Mesendoderm (in vitro differentiated cells): ENCODE measurements at regions not wholly inside any gene's neighbourhood (a gene's known extent, or its start where the extent isn't known, plus 50 kb on each side); places are given as distances from the start of the nearest gene placed in this dataset.

Experiments
- DNase-seq: peaks from one replicate; pipeline ENCODE4 v3.0.0; 2013
- H2AK5ac ChIP-seq: 2 replicates; pipeline ENCODE4 v1.6.1; 2013; ENCODE audit warnings: low read length, inconsistent platforms
- H2BK120ac ChIP-seq: 2 replicates; pipeline ENCODE4 v1.6.1; 2013; ENCODE audit warnings: low read depth, mild to moderate bottlenecking, low read length, moderate library complexity, mixed read lengths
- H2BK15ac ChIP-seq: replicated peaks from 2 replicates; pipeline ENCODE4 v1.6.1; 2013; ENCODE audit warnings: low read depth, mild to moderate bottlenecking, moderate library complexity
- H2BK5ac ChIP-seq: 2 replicates; pipeline ENCODE4 v1.6.1; 2013; ENCODE audit warnings: low read length, inconsistent platforms
- H3K18ac ChIP-seq: 2 replicates; pipeline ENCODE4 v1.6.1; 2013; ENCODE audit warnings: mild to moderate bottlenecking, low read length, mixed read lengths
- H3K23ac ChIP-seq: one replicate; pipeline ENCODE4 v1.6.1; 2013; ENCODE audit warnings: low read length
- H3K27ac ChIP-seq: 2 replicates; pipeline ENCODE4 v1.5.1; 2013; ENCODE audit warnings: low read depth, mild to moderate bottlenecking, inconsistent platforms, low read length, moderate library complexity
- H3K27me3 ChIP-seq: 2 replicates; pipeline ENCODE4 v1.6.1; 2013; ENCODE audit warnings: low read length, control low read depth, mild to moderate bottlenecking, inconsistent platforms; ENCODE audit not compliant: insufficient read depth, poor library complexity
- H3K36me3 ChIP-seq: 2 replicates; pipeline ENCODE4 v1.6.1; 2013; ENCODE audit warnings: low read length, inconsistent platforms; ENCODE audit not compliant: control insufficient read depth, insufficient read depth
- H3K4ac ChIP-seq: one replicate; pipeline ENCODE4 v1.6.1; 2013; ENCODE audit warnings: low read depth, mild to moderate bottlenecking, low read length, moderate library complexity
- H3K4me1 ChIP-seq: 2 replicates; pipeline ENCODE4 v1.6.1; 2013; ENCODE audit warnings: low read depth, low read length, inconsistent platforms; ENCODE audit not compliant: control insufficient read depth
- H3K4me2 ChIP-seq: 2 replicates; pipeline ENCODE4 v1.6.1; 2013; ENCODE audit warnings: low read length
- H3K4me3 ChIP-seq: 2 replicates; pipeline ENCODE4 v1.5.1; 2013; ENCODE audit warnings: mild to moderate bottlenecking, low read length
- H3K56ac ChIP-seq: one replicate; pipeline ENCODE4 v1.6.1; 2013; ENCODE audit warnings: low read length
- H3K79me1 ChIP-seq: 2 replicates; pipeline ENCODE4 v1.6.1; 2013; ENCODE audit warnings: low read length, inconsistent platforms
- H3K79me2 ChIP-seq: 2 replicates; pipeline ENCODE4 v1.6.1; 2013; ENCODE audit warnings: mild to moderate bottlenecking, low read length; ENCODE audit not compliant: control insufficient read depth, insufficient read depth
- H3K9ac ChIP-seq: 2 replicates; pipeline ENCODE4 v1.6.1; 2013; ENCODE audit warnings: low read length, inconsistent platforms
- H4K5ac ChIP-seq: one replicate; pipeline ENCODE4 v1.6.1; 2013; ENCODE audit warnings: low read length
- H4K8ac ChIP-seq: one replicate; pipeline ENCODE4 v1.6.1; 2013; ENCODE audit warnings: low read depth, mild to moderate bottlenecking, control low read depth, low read length, moderate library complexity
- WGBS: extraction: QIAGEN DNeasy Blood & Tissue Kit; methylation state at CpG from one replicate; pipeline ENCODE4 v1.1.7; 2013; ENCODE audit warnings: low lambda C conversion rate, missing lambda C conversion rate; ENCODE audit not compliant: insufficient coverage; ENCODE audit errors: extremely low coverage; 5-methylcytosine and 5-hydroxymethylcytosine counted together

GRCh38 chr13:106919638-106920037 lies 351.7 kb upstream of the ARGLU1 start:
- H3K79me1 ChIP-seq: no peaks in the 10 kb centered on the region
- no peaks in the 10 kb centered on the region for H3K4me1 ChIP-seq
- H3K56ac ChIP-seq: peak overlapping the region; percentile 42
- peak overlapping the region; percentile 47 for H2BK15ac ChIP-seq
- H3K23ac ChIP-seq: no peak overlapping the region
- H3K9ac ChIP-seq: no peak overlapping the region
- no peak overlapping the region for H3K4me3 ChIP-seq
- no peak overlapping the region for H3K4ac ChIP-seq
- no peak overlapping the region for H3K4me2 ChIP-seq
- H2AK5ac ChIP-seq: no peak overlapping the region
- no peak overlapping the region for H4K5ac ChIP-seq
- WGBS: no CpG with 5 or more reads among the region's 13 CpGs
- no peaks in the 10 kb centered on the region for H3K36me3 ChIP-seq
- H2BK5ac ChIP-seq: no peak overlapping the region
- no peak overlapping the region for H3K18ac ChIP-seq
- H4K8ac ChIP-seq: no peak overlapping the region
- no peaks in the 10 kb centered on the region for H3K79me2 ChIP-seq
- no peak for DNase-seq
- no peaks in the 10 kb centered on the region for H3K27me3 ChIP-seq
- H2BK120ac ChIP-seq: no peak overlapping the region
- no peak overlapping the region for H3K27ac ChIP-seq

GRCh38 chr13:106919133-106919532 lies 351.2 kb upstream of the ARGLU1 start:
- Histone ChIP-seq H3K23ac (no peak overlapping the region), H2BK120ac (no peak overlapping the region), H3K56ac (no peak overlapping the region), H3K4me2 (no peak overlapping the region), H3K79me2 (no peaks in the 10 kb centered on the region), H2BK5ac (no peak overlapping the region), H2BK15ac (no peak overlapping the region), H4K8ac (no peak overlapping the region), H3K27me3 (no peaks in the 10 kb centered on the region), H3K9ac (no peak overlapping the region), H3K18ac (no peak overlapping the region), H3K4me1 (no peaks in the 10 kb centered on the region), H3K4ac (no peak overlapping the region), H3K4me3 (no peak overlapping the region), H3K27ac (no peak overlapping the region), H4K5ac (no peak overlapping the region), H3K36me3 (no peaks in the 10 kb centered on the region), H3K79me1 (no peaks in the 10 kb centered on the region), H2AK5ac (no peak overlapping the region)
- no CpG with 5 or more reads among the region's 7 CpGs for WGBS
- DNase-seq: no peak

GRCh38 chr13:106918557-106918860 lies 350.6 kb upstream of the ARGLU1 start:
- Histone ChIP-seq H4K5ac (no peak overlapping the region), H2BK5ac (no peak overlapping the region), H3K56ac (no peak overlapping the region), H3K79me2 (no peaks in the 10 kb centered on the region), H3K27me3 (no peaks in the 10 kb centered on the region), H3K79me1 (no peaks in the 10 kb centered on the region), H3K4ac (no peak overlapping the region), H3K36me3 (no peaks in the 10 kb centered on the region), H2BK120ac (no peak overlapping the region), H2BK15ac (no peak overlapping the region), H2AK5ac (no peak overlapping the region), H3K27ac (no peak overlapping the region), H3K4me1 (no peaks in the 10 kb centered on the region), H3K4me2 (no peak overlapping the region), H3K9ac (no peak overlapping the region), H3K4me3 (no peak overlapping the region), H3K18ac (no peak overlapping the region), H4K8ac (no peak overlapping the region), H3K23ac (no peak overlapping the region)
- WGBS: no CpG with 5 or more reads among the region's 3 CpGs
- DNase-seq: no peak

- Histone ChIP-seq H2BK120ac (peak overlapping the region; percentile 34), H3K23ac (no peak overlapping the region), H3K4me1 (no peaks in the 10 kb centered on the region), H2AK5ac (no peak overlapping the region), H3K4me2 (peak overlapping the region; percentile 48), H3K79me2 (no peaks in the 10 kb centered on the region), H2BK5ac (no peak overlapping the region), H3K4ac (peak overlapping the region; percentile 47), H3K27me3 (no peaks in the 10 kb centered on the region), H3K56ac (peak overlapping the region; percentile 85), H4K8ac (peak overlapping the region; percentile 98), H2BK15ac (no peak overlapping the region), H3K18ac (peak overlapping the region; percentile 99), H3K27ac (peak overlapping the region; percentile 37), H3K79me1 (no peaks in the 10 kb centered on the region), H3K36me3 (no peaks in the 10 kb centered on the region), H3K4me3 (peak overlapping the region; percentile 19), H4K5ac (no peak overlapping the region), H3K9ac (peak overlapping the region; percentile 77)
- peak; percentile 83 for DNase-seq
- WGBS: no CpG with 5 or more reads among the region's 63 CpGs
Measured at GRCh38 chr13:106917673-106918556, 350.0 kb upstream of the ARGLU1 start.

- no CpG with 5 or more reads among the region's 33 CpGs for WGBS
- Histone ChIP-seq H2BK5ac (no peak overlapping the region), H3K9ac (peak overlapping the region; percentile 77)
Measured at GRCh38 chr13:106917024-106917571, 349.2 kb upstream of the ARGLU1 start.

More at GRCh38 chr13:106917024-106917571, 349.2 kb upstream of the ARGLU1 start:
- H3K56ac ChIP-seq: peak overlapping the region; percentile 85
- no peak overlapping the region for H2AK5ac ChIP-seq
- H2BK15ac ChIP-seq: no peak overlapping the region
- H3K79me1 ChIP-seq: no peaks in the 10 kb centered on the region
- no peaks in the 10 kb centered on the region for H3K27me3 ChIP-seq
- H3K27ac ChIP-seq: no peak overlapping the region
- H3K36me3 ChIP-seq: no peaks in the 10 kb centered on the region
- peak overlapping the region; percentile 98 for H4K8ac ChIP-seq
- H3K79me2 ChIP-seq: no peaks in the 10 kb centered on the region
- no peak overlapping the region for H3K23ac ChIP-seq
- no peak overlapping the region for H3K4me2 ChIP-seq
- peak overlapping the region; percentile 99 for H3K18ac ChIP-seq
- H2BK120ac ChIP-seq: peak overlapping the region; percentile 34
- no peak overlapping the region for H4K5ac ChIP-seq
- H3K4ac ChIP-seq: peak overlapping the region; percentile 47
- H3K4me3 ChIP-seq: no peak overlapping the region
- no peak for DNase-seq
- no peaks in the 10 kb centered on the region for H3K4me1 ChIP-seq
